Stimulated activated CD8-positive, alpha-beta memory T cell treated with anti-CD3 and anti-CD28 coated beads, Interleukin-12 subunit alpha, Interleukin-12 subunit beta, amount 100 ng/mL, for 24 hours (primary cell): ENCODE measurements at regions not wholly inside any gene's neighbourhood (a gene's known extent, or its start where the extent isn't known, plus 50 kb on each side); places are given as distances from the start of the nearest gene placed in this dataset.
A peak's percentile ranks its signal among the peaks of the same experiment; 100 is the strongest.

ENCODE experiments used
- DNase-seq: peaks from one replicate; pipeline ENCODE4 v3.0.0-alpha.2; 2020; ENCODE audit errors: extremely low read depth

DNA sequence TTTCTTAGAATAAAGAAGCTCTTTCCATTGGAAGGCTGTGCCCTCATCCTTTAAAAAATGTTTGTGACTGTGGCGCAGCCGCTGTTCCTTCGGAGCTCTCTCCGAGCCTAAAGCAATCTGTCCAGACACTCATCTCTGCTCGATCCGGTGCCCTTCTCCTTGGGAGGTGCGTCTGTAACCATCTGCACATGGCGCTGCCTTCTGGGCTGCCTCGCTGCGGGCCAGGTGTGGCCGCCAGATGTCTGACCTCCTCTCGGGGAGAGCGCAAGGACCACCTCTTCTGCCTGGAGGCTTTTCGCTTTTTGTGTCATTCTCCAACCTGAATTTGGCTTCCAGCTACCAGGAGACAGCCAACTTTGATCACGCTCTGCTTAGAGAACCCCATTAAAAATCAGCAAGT lies 153.4 kb upstream of the PTCH1 start:
- DNase-seq, result no peak

DNA sequence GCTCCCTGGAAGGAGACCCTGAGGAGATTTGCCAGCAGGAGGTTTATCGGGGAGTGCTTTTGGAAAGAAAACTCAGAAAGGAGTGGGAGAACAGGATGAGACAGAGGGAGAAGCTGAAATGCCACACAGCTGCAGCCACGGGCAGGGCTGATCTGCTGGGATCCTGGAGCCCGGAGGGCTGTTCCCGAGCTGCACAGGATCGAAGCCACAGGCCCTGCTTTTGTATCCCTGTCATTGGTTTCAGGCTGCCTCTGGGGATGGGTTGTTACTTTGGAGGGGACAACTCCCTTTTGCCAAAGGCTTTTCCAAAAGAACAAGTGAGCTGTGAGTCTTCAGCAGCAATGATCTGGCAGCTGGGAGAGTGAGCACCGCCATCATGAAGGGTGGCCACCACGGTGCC lies 152.5 kb upstream of the PTCH1 start:
- no peak for DNase-seq

DNA sequence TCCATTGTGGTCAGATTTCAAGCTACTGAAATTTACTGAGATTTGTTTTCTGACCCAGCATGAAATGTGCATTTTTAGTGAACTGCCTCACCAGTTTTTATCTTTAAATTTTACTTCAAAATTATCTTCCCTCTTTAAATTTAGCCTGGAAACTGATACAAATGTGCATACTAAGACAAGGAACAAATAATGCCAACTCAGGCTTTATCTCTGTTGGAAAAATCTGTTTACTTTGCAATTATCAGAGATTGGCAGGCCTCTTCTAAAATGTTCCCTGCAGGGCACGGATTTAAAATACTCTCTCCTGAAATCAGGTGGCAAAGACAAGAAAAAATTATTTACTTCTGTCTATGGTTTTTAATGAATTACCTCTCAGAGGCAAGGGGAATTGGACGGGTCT lies 151.0 kb upstream of the PTCH1 start:
- DNase-seq, result no peak

DNA sequence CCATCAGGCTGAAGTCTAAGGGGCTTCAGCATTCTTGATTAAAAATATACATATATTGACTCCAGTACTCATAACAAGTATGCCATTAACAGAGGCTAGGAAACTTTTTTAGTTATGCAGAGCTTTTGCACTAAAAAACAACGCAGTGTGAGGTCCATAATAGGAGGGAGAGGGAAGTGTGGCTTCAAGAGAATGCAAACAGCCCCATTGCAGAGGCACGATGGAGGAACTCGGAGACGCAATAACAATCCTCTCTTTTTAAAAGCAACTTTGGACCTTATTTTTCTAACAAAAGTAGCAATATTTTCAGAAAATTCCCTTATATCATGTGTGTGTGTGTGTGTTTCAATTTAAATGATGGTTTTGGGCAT lies 150.0 kb upstream of the PTCH1 start:
- DNase-seq, result no peak

DNA sequence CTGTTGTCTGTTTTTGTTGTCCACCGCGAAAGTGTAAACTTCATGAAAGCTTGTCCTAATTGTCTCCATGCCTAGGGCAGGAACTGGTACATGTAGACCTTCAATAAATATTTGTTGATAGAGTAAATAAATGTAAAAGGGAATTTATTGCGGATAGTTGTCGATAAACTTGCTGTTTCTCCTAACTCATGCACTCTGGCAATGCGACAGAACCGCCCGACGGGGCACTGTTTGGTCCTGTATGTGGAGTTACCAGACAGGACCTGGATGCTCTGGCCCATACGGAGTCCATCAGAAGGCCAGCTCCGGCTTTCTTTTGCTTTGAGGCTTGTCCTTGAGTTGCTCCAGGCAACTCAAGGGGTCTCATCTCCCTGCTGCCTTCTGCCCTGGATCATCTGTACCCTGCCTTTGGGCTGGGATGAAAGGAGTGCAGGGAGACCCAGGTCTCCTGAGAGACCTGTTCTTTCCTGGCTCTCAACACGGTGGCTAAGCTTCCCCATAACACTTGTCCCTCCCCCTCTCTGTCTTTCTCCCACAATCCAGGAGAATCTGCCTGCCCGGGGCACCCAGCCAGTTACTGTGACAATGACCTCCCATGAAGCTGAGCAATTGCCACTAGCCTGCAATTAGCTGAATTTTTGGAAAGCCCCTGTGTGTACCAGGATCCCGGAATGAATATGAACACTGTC lies 149.5 kb upstream of the PTCH1 start:
- no peak for DNase-seq

DNA sequence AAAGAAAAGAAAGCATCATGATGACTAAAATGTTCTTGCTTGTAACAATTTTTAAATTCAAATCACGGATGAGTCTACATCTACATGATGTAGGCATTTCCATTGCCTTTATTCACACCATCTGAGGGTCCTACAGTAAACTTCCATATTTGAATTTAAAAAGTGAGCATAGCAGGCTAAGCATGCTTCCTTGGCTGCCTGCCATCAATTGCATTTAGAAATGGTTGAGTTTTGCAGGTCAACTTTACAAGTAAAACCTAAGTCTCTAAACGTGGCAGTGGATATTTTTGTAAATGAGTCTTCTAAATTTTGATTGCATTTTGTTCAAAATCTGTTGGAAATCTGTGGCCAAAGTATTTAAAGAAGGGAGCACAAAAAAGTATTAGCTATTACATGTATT lies 136.5 kb upstream of the PTCH1 start:
- DNase-seq, result no peak

DNA sequence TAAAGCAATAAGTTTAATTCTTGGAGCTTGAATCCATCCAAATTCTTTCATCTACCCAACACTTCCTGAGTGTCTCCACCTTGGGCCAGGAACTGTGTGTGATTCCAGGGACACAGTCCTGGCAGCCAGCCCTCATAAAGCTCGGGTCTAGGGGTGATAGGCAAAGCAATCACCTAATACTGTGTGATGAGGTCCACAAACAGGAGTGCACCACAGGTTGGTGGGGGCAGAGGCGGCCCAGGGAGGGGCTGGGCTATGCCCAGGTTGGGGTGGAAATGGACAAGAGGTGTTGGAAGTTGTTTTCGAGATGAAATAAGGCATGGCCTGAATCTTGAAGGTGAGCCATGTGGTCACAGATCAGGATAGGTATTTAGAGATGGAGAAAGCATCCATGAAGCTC lies 133.9 kb upstream of the PTCH1 start:
- DNase-seq, result no peak

DNA sequence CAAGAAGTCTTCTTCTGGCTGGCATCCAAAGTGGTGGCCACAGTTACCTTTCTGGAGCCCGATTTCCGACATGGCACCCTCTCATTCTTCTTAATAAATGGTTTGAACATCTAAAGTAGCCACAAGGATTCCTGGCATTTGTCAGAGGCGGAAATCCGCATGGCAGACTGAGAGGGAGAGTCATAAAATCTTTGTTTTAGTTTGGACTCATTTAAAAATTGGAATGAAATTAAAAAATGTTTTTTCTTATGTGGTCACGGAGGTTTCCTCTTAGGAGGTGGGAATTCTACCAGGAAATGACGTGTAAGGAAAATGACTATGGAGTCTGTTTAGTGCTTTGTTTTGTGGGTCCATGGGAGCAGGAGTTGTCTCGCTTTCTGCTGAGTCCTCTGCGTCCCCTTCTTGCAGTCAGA lies 133.0 kb upstream of the PTCH1 start:
- DNase-seq, result no peak

DNA sequence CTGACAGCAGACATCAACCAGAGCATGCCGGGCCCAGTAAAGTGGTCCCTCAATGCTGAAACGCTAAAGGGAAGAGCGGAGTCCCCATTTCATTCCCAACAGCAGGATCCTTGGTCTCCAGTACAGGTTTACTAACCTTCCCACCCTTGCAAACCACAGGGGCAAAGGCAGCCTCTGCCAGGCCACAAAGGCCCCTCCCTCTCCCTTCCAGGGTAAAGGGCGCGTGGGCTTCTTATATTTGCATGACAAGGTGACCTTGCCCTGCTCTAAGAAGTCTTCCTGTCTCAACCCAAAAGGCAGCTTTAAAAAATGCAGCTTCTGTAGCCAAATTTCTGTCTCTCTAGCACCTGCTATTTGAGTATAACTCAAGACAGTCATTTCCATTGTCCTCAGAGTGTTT lies 131.5 kb upstream of the PTCH1 start:
- no peak for DNase-seq

DNA sequence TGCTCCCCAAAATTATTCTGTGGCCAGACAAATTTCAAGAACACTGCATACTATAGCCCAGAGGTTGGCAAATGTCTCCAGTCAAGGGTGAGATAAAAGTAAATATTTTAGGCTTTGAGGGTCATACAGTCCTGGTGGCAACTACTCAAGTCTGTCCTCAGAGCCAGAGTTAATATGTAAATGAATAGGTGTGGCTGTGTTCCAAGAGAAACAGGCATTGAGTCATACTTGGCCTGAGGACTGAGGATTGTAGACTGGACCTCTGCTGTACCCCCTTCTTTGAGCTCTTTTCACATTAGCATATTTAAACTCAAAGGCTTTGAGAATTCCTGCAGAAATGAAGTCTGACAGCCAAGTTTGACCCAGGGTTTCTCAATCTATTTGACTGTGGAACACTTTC lies 129.2 kb upstream of the PTCH1 start:
- DNase-seq, result no peak

DNA sequence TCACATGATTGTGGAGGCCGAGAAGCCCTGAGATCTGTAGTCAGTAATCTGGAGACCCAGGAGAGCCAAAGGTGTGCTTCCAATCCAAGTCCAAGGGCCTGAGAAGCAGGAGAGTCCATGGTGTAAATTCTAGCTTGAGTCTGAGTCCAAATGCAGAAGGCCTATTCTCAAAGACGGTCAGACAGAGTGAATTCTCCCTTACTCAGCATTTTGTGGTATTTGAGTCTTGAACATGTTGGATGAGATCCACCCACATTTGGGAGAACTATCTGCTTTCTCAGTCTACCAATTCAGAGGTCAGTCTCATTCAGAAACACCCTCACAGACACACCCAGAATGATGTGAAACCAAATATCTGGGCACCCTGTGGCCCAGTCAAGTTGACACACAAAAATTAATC lies 128.8 kb upstream of the PTCH1 start:
- no peak for DNase-seq

DNA sequence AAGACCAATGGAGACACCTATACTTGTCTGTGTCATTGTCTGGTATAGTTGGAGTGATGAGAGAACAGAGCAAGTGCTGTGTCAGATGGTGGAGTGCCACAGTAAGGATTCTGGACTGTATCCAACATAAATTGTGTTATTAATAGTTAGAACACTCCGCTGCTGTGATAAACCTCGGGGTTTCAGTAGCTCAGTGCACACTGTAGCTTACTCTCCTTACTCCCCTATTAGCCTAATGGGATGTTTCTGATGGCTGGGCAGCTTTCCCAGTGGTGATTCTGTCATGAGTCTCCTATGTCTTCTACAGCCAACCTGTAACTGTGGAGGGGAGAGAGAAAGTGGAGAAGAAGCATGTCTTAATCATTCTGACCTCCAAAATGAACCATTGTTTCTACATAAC lies 127.6 kb upstream of the PTCH1 start:
- no peak for DNase-seq

DNA sequence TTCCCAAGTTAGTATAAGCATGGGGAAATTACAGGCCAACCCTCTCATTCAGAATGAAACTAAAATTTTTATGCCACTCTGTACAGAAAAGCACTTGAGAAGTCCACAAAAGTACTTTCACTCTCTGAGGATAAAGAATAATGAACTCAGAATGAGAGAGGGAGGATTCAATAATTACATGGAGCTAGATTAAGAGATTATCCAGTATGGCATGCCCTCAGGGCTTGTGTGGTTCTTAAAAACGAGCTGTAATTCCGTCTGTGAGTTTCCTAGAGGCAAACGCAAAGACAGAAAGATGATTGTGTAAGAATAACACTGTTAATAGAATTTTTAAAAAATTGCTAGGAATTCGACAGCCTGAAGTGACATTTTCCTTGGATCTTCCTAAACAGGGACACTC lies 126.8 kb upstream of the PTCH1 start:
- no peak for DNase-seq

DNA sequence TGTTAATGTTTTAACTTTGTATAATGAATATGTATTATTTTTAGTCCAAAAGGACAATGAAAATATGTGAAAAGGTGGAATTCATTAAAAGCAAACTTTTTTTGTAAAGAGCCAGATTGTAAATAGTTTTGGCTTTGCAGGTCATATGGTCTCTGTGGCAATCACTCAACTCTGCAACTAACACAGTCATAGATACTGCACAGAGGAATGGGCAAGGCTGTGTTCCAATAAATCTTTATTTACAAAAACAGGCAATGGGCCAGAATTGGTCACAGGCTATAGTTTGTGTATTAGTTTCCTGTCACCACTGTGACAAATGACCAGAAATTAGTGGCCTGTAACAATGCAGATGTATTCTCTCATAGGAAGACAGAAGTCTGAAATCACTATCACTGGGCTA lies 125.4 kb upstream of the PTCH1 start:
- DNase-seq, result no peak

DNA sequence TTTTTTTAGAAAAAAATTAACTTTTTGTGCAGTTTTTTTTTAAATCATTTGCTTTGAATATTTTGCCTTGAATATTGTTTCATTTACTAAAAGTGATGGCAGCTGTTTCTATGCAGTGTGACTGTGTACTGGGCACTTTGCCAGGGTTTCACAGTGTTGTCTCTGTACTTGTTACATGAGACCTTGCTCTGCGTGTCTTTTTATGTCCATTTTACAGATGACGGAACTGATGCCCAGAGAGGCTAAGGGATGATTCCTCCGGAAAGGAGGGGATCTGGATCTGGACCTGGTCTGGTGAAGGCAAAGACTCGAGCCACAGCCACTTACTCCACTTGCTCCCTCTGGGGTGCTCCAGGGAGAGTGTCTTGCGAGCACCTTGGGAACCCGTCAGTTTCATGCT lies 124.8 kb upstream of the PTCH1 start:
- no peak for DNase-seq

DNA sequence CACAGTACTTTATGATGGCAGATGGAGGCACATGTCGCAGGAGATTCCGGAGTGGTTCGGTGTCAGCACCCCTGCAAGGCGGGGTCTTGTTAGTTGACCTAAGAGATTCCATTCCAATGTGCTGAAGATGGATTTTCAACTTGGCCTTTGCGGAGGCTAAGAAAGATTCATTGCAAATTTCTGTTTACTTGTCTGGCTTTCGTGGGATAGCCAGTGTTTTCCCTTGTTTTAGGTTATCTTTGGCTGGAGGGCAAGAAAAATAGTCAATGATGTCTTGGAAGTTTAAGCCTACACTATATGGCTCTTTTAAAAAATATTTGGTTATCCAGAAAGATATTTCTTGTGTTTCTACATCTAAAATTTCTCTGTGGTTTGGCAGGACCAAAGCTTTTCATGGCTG lies 123.6 kb upstream of the PTCH1 start:
- DNase-seq, result no peak

DNA sequence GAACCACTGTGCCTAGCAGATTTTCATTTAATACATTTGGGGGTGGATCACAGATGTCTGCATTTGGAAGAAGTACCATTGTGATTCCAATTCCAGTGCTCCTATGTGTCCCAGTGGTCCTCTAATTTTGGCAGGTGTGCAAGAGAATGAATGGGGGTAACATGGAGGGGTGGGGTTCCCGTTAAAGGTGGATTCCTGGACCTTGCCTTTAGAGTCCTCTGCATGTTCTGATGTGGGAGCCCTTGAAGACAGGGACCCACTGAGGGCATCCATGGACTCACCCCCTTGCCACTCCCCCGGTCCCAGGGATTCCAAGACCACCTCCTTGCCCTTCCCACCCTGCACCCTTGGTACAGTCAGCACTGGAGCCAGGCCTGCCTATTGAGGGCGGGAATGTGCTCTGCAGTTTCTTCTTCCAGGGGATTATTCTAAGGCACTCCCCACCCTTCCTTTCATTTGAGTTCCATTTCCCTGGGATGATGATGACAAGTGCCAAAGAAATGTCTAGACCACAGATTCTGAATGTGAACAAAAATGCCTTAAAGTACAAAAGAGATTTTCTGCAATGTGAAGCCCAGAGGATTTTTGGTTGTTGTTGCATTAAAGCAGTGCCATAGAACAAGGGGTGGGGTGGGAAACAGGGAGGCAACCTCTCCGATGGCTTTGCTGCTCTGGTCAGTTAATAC lies 119.4 kb upstream of the PTCH1 start:
- no peak for DNase-seq

DNA sequence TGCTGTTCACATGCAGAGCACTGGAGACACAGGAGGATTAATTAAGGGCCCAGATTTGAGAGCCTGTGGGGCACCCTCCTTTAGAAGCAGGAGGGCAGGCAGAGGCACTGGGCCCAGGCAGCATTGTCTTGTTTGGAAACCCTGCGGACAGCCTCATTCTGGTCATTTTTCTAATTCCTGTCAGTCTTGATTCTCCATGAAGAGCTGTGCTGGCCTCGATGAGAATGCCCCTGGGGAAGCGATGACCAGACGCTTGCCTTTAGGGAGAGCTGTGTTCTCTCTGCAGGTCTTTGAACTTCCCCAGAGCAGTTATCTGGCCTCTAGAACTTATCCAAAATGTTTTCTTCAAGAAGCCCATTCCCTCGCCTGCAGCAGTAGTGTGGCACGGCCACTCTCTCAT lies 117.8 kb upstream of the PTCH1 start:
- DNase-seq, result no peak

DNA sequence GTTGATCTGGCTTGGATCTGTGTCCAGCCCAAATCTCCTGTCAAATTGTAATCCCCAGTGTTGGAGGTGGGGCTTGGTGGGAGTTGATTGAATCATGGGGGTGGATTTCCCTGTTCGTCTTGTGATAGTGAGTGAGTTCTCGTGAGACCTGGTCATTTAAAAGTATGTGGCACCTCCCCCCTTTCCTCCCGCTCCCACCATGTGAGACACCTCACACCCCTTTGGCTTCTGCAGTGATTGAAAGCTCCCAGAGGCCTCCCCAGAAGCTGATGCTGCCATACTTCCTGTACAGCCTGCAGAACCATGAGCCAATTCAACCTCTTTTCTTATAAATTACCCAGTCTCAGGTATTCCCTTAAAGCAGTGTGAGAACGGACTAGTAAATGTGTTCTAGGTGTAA lies 117.3 kb upstream of the PTCH1 start:
- DNase-seq, result no peak

DNA sequence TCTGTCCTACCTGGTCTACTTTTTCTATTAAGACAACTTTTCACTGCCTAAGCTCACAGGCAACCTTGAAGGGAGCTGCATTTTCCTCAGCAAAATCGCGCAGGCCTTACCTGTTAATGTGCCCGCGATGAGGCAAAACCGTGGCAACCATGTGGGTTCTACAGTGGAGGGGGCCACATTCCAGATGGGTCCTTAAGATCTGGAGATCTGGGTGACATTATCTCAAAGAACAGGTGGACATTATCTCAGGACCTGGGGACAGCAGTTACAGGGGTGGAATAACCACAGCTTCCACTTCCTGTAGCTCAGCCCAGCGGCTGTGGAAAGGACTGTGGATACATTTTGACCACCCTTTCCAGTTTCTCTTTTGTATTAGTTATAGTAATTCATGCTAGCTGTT lies 112.8 kb upstream of the PTCH1 start:
- DNase-seq, result no peak

DNA sequence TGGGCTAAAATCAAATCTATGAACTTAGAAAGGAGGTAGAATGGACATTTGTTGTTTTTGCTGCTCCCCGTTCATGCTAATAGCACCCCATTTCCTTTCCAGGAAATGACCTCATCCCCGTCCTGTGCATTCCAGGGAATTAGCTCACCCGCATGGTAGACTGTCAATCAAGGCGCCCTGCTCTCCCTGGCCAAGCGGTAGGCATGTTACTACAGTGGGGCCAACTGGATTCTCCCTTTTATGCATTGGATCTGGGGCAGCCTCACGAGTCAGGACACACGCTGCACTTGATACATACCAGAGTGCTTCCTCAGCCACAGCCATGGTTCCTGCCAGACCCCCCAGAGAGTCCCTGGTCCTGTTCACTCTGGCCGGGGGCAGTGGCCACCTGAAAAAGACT lies 111.0 kb upstream of the PTCH1 start:
- DNase-seq, result no peak

DNA sequence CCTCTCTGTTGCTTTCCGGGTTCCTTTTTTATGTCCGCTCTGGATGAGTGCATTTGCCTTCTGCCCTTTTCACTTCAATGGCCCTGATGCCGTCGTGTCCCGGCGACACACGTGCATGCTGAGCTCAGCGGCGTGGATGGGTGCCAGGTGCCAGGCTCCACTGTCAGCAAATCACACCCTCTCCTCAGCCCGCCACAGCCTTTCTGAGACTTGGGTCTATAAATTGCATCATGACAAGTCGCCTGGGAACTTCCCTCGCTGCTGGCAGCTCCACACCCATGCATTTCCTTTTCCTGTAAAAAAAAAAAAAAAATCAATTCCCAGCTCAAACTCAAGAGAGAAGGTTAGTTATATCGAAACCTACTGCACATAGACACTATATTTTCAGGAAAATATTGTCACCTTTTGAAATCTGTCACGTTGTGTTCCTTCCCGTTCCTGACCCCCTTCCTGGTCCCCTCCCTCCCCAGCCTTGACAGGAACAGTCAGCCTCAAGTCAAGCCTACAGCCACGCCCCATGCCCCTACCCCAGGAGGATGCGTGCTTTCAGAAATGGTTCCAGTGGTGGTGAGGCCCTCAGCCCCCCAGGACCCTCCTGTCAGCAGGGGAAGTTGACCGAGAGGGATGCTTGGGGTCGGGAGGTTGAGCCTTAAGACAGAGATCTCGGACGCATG lies 110.3 kb upstream of the PTCH1 start:
- DNase-seq, result peak; percentile 12

DNA sequence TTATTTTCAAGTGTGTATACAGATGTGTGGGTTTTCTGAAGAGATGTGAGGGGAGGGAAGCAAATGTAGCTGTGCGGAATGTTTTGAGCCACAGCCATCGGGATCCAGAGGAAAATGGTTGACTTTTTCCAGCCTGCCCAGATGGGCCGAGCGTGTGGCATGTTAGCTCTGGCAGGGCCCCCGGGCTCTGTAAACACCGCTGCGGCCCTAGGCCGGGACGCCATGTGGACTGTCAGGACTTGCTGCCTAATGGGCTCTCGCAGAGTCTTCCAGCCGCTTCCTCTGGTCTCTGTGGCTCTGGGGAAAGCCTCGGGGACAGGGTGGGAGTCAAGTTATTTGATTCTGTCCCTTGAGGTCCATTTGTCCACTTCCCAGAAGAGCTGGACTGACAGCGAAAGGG lies 109.6 kb upstream of the PTCH1 start:
- no peak for DNase-seq

DNA sequence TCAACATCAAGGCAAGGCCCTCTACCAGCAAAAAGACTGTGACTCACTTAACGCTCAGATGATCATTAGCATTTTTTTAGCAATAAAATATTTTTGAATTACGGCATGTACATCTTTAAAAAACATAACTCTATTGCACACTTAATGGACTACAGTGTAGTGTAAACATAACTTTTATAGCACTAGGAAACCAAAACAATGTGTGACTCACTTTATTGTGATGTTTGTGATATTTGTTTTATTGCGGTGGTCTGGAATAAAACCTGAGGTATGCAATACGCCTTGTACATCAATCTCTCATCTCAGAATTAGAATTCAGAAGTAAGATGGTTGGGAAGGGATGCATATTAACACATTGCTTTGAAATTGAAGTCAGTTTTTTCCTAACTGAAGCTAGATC lies 106.9 kb upstream of the PTCH1 start:
- no peak for DNase-seq
